ENCODE measurements at regions not wholly inside any gene's neighbourhood (a gene's known extent, or its start where the extent isn't known, plus 50 kb on each side); places are given as distances from the start of the nearest gene placed in this dataset.

DNA sequence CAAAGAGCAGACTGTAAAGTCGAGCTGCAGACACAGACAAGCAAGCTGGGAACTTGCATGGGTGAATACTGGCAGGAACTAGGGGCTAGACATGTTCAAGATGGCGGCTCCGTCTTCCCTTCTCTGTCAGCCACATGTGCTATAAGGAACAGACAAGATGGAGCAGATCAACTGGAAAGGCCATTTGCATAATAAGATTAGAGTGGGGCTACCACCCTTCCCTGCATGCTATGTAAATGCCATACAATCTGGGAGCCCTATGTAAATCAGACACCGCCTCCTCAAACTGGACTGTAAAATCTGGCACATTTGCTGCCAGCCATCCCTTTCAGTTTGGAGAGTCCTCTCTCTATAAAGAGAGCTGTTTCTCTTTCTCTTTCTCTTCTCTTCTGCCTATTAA, 640.1 kb upstream of the CDH8 start:
- Histone ChIP-seq H3K23me2 (ENCODE audit: insufficient read length, low read depth, low read length, poor library complexity, severe bottlenecking) (no peaks in the 10 kb centered on the region), H2AK5ac (ENCODE audit: insufficient read length, low read length) (no peak overlapping the region), H3K27ac (ENCODE audit: insufficient read length, low read depth, low read length) (no peak overlapping the region), H4K20me1 (ENCODE audit: control insufficient read depth, insufficient read depth, insufficient read length) (no peaks in the 10 kb centered on the region), H4K5ac (ENCODE audit: insufficient read length, low read depth, low read length) (no peak overlapping the region), H3K56ac (ENCODE audit: insufficient read length, low read depth, low read length) (no peak overlapping the region), H2BK5ac (ENCODE audit: insufficient read length, low read length) (no peak overlapping the region), H3K4me2 (ENCODE audit: insufficient read depth, insufficient read length, low read length) (no peak overlapping the region), H3K4me1 (ENCODE audit: insufficient read depth, low read length) (no peaks in the 10 kb centered on the region), H3T11ph (ENCODE audit: low read length) (no peak overlapping the region), H3K14ac (ENCODE audit: insufficient read depth, low read length) (no peak overlapping the region), H4K91ac (ENCODE audit: insufficient read length, low read depth, low read length) (no peak overlapping the region), H2BK120ac (ENCODE audit: low read depth, low read length, poor library complexity, severe bottlenecking) (no peak overlapping the region), H2BK20ac (ENCODE audit: low read depth, low read length, poor library complexity, severe bottlenecking) (no peak overlapping the region), H3K23ac (ENCODE audit: insufficient read length, low read depth, low read length) (no peak overlapping the region), H3K79me1 (ENCODE audit: insufficient read depth, low read depth, low read length, poor library complexity, severe bottlenecking) (no peaks in the 10 kb centered on the region), H3K79me2 (ENCODE audit: insufficient read depth, low read length) (no peaks in the 10 kb centered on the region), H3K9ac (ENCODE audit: extremely low read depth, insufficient read length, low read length) (no peak overlapping the region), H3K9me3 (ENCODE audit: control insufficient read depth, low read depth, low read length) (no peaks in the 10 kb centered on the region), H3K18ac (ENCODE audit: insufficient read length, low read depth, low read length) (no peak overlapping the region), H2AFZ (ENCODE audit: low read length) (no peak overlapping the region), H3K27me3 (ENCODE audit: insufficient read depth, low read length) (no peaks in the 10 kb centered on the region), H4K8ac (replicated peaks; ENCODE audit: insufficient read length, low read depth, low read length) (no peak overlapping the region), H2BK12ac (ENCODE audit: insufficient read length, low read depth, low read length) (no peak overlapping the region), H2BK15ac (ENCODE audit: low read depth, low read length) (no peak overlapping the region), H3K4ac (ENCODE audit: low read depth, low read length) (no peak overlapping the region)
- Mint-ChIP-seq H3K4me1 (no peaks in the 10 kb centered on the region), H3K9me3 (peaks cover 31 to 36% of the 10 kb centered on the region in 2 experiments), H3K27ac (no peak overlapping the region), H3K36me3 (ENCODE audit: insufficient read depth in 1 of 3, low read depth in 3 of 3) (peaks cover 6 to 36% (median 27%) of the 10 kb centered on the region in 3 experiments), H3K27me3 (ENCODE audit: low read depth) (no peaks in the 10 kb centered on the region), H3K4me3 (no peak overlapping the region)
- DNase-seq = no peak
- no CpG with 5 or more reads among the region's 4 CpGs for WGBS (ENCODE audit: extremely low coverage, insufficient read length, low lambda C conversion rate)
- TF ChIP-seq, protein P1, sequence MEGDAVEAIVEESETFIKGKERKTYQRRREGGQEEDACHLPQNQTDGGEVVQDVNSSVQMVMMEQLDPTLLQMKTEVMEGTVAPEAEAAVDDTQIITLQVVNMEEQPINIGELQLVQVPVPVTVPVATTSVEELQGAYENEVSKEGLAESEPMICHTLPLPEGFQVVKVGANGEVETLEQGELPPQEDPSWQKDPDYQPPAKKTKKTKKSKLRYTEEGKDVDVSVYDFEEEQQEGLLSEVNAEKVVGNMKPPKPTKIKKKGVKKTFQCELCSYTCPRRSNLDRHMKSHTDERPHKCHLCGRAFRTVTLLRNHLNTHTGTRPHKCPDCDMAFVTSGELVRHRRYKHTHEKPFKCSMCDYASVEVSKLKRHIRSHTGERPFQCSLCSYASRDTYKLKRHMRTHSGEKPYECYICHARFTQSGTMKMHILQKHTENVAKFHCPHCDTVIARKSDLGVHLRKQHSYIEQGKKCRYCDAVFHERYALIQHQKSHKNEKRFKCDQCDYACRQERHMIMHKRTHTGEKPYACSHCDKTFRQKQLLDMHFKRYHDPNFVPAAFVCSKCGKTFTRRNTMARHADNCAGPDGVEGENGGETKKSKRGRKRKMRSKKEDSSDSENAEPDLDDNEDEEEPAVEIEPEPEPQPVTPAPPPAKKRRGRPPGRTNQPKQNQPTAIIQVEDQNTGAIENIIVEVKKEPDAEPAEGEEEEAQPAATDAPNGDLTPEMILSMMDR (conservative IDR thresholded peaks at IDR 0.05) = no peak

Data from H9 (cell line).